Activated CD8-positive, alpha-beta memory T cell treated with anti-CD3 and anti-CD28 coated beads, Interleukin-2, amount 50 U/mL, for 24 hours (primary cell): ENCODE measurements at regions not wholly inside any gene's neighbourhood (a gene's known extent, or its start where the extent isn't known, plus 50 kb on each side); places are given as distances from the start of the nearest gene placed in this dataset.
"Not testable (repeated sequence)": the region's sequence is repeated elsewhere in the genome, so short reads cannot be mapped to it uniquely, and the experiment has no call there.

Experiments
- DNase-seq: peaks from one replicate; pipeline ENCODE4 v3.0.0-alpha.2; 2020; ENCODE audit errors: extremely low read depth

- DNase-seq, result no peak
These were observed 402.4 kb upstream of the PROX1 start for GRCh38 chr1:213585402-213585801.

- no peak for DNase-seq
These were observed 401.7 kb upstream of the PROX1 start for GRCh38 chr1:213585959-213586586.

GRCh38 chr1:213586587-213586972, 401.2 kb upstream of the PROX1 start:
- DNase-seq, result no peak

- DNase-seq, result no peak
These were observed 391.0 kb upstream of the PROX1 start for GRCh38 chr1:213596729-213597128.

- DNase-seq, result no peak
These were observed 389.5 kb upstream of the PROX1 start for GRCh38 chr1:213598263-213598662.

- no peak for DNase-seq
These were observed 386.9 kb upstream of the PROX1 start for GRCh38 chr1:213600879-213601278.

GRCh38 chr1:213601705-213602104, 386.1 kb upstream of the PROX1 start:
- DNase-seq, result not testable (repeated sequence)

GRCh38 chr1:213602796-213603486, 384.8 kb upstream of the PROX1 start:
- DNase-seq, result no peak

- DNase-seq, result no peak
These were observed 383.3 kb upstream of the PROX1 start for GRCh38 chr1:213604477-213604876.

GRCh38 chr1:213605732-213606131, 382.0 kb upstream of the PROX1 start:
- no peak for DNase-seq

GRCh38 chr1:213606252-213606820, 381.4 kb upstream of the PROX1 start:
- no peak for DNase-seq

GRCh38 chr1:213613549-213613948, 374.2 kb upstream of the PROX1 start:
- no peak for DNase-seq

GRCh38 chr1:213615226-213615916, 372.4 kb upstream of the PROX1 start:
- DNase-seq, result no peak

GRCh38 chr1:213617133-213617532, 370.6 kb upstream of the PROX1 start:
- DNase-seq, result no peak

- no peak for DNase-seq
These were observed 369.7 kb upstream of the PROX1 start for GRCh38 chr1:213618094-213618493.

- no peak for DNase-seq
These were observed 368.7 kb upstream of the PROX1 start for GRCh38 chr1:213619026-213619425.

GRCh38 chr1:213621077-213621476, 366.7 kb upstream of the PROX1 start:
- no peak for DNase-seq

GRCh38 chr1:213622365-213623063, 365.3 kb upstream of the PROX1 start:
- no peak for DNase-seq

- DNase-seq, result no peak
These were observed 364.6 kb upstream of the PROX1 start for GRCh38 chr1:213623064-213623581.

- DNase-seq, result no peak
These were observed 363.9 kb upstream of the PROX1 start for GRCh38 chr1:213623862-213624261.

GRCh38 chr1:213636778-213637177, 351.0 kb upstream of the PROX1 start:
- not testable (repeated sequence) for DNase-seq

- DNase-seq, result no peak
These were observed 346.5 kb upstream of the PROX1 start for GRCh38 chr1:213641312-213641711.
